C1 segment of cervical spinal cord (tissue), 14 donors: ENCODE measurements at regions not wholly inside any gene's neighbourhood (a gene's known extent, or its start where the extent isn't known, plus 50 kb on each side); places are given as distances from the start of the nearest gene placed in this dataset.

Experiments
- DNase-seq, 14 donors: peaks; one replicate each; lab custom pipeline; 2025; lab: John Stamatoyannopoulos, UW

- no peak for DNase-seq
Measured at GRCh38 chr2:196315388-196316049, 144.1 kb upstream of the STK17B start.

- no peak for DNase-seq
Measured at GRCh38 chr2:196316050-196316430, 144.7 kb upstream of the STK17B start.

- no peak for DNase-seq
Measured at GRCh38 chr2:196318517-196319377, 147.4 kb upstream of the STK17B start.

GRCh38 chr2:196322973-196323810 lies 151.8 kb upstream of the STK17B start:
- DNase-seq = no peak

- no peak for DNase-seq
Measured at GRCh38 chr2:196324211-196324610, 152.8 kb upstream of the STK17B start.

GRCh38 chr2:196328088-196328680 lies 156.8 kb upstream of the STK17B start:
- no peak for DNase-seq

- no peak for DNase-seq
Measured at GRCh38 chr2:196329959-196330358, 158.6 kb upstream of the STK17B start.

GRCh38 chr2:196330645-196331044 lies 159.3 kb upstream of the STK17B start:
- no peak for DNase-seq

GRCh38 chr2:196331143-196331542 lies 159.8 kb upstream of the STK17B start:
- no peak for DNase-seq

GRCh38 chr2:196331851-196332250 lies 160.5 kb upstream of the STK17B start:
- DNase-seq = no peak

- no peak for DNase-seq
Measured at GRCh38 chr2:196333397-196333796, 162.0 kb upstream of the STK17B start.

- no peak for DNase-seq
Measured at GRCh38 chr2:196334710-196335109, 163.3 kb upstream of the STK17B start.

- DNase-seq = no peak
Measured at GRCh38 chr2:196335221-196335634, 163.8 kb upstream of the STK17B start.

- no peak for DNase-seq
Measured at GRCh38 chr2:196336207-196336606, 164.8 kb upstream of the STK17B start.

- no peak for DNase-seq
Measured at GRCh38 chr2:196336715-196337114, 165.3 kb upstream of the STK17B start.

- DNase-seq = no peak
Measured at GRCh38 chr2:196337208-196337953, 166.0 kb upstream of the STK17B start.

GRCh38 chr2:196338440-196338839 lies 167.1 kb upstream of the STK17B start:
- DNase-seq = peak in 1 of 14 donors; percentile 5

GRCh38 chr2:196341277-196341841 lies 170.0 kb upstream of the STK17B start:
- no peak for DNase-seq

- DNase-seq = no peak
Measured at GRCh38 chr2:196344397-196344796, 173.0 kb upstream of the STK17B start.

- DNase-seq = no peak
Measured at GRCh38 chr2:196353717-196354116, 182.3 kb upstream of the STK17B start.

GRCh38 chr2:196354186-196354585 lies 182.8 kb upstream of the STK17B start:
- no peak for DNase-seq
